Smooth muscle cell (in vitro differentiated cells): ENCODE measurements at regions not wholly inside any gene's neighbourhood (a gene's known extent, or its start where the extent isn't known, plus 50 kb on each side); places are given as distances from the start of the nearest gene placed in this dataset.
"Not testable (repeated sequence)": the region's sequence is repeated elsewhere in the genome, so short reads cannot be mapped to it uniquely, and the experiment has no call there.

Source experiments
- DNase-seq: peaks from one replicate; lab custom pipeline; 2025; ENCODE audit not compliant: unreplicated experiment; lab: John Stamatoyannopoulos, UW
- H2AFZ ChIP-seq: fragments of 200-600 bp; sonication (generic); 2 replicates; pipeline ENCODE4 v1.6.0; 2016; ENCODE audit warnings: antibody characterized with exemption, low read depth, mild to moderate bottlenecking
- H3F3A ChIP-seq: fragments of 200-600 bp; sonication (generic); 2 replicates; pipeline ENCODE4 v1.6.0; 2017; ENCODE audit warnings: antibody characterized with exemption, low read depth
- H3K27ac ChIP-seq: fragments of 200-600 bp; sonication (generic); 2 replicates; pipeline ENCODE4 v1.5.1; 2016; ENCODE audit warnings: low read depth, mild to moderate bottlenecking
- H3K27me3 ChIP-seq: fragments of 200-600 bp; sonication (generic); 2 replicates; pipeline ENCODE4 v1.6.1; 2016; ENCODE audit warnings: low read depth, mild to moderate bottlenecking
- H3K36me3 ChIP-seq: fragments of 200-600 bp; sonication (generic); 2 replicates; pipeline ENCODE4 v1.5.1; 2016; ENCODE audit warnings: low read depth
- H3K4me1 ChIP-seq: fragments of 200-600 bp; sonication (generic); 2 replicates; pipeline ENCODE4 v1.5.1; 2016; ENCODE audit warnings: low read depth
- H3K4me2 ChIP-seq: fragments of 200-600 bp; sonication (generic); 2 replicates; pipeline ENCODE4 v1.6.0; 2016; ENCODE audit warnings: mild to moderate bottlenecking
- H3K4me3 ChIP-seq: fragments of 200-600 bp; sonication (generic); 2 replicates; pipeline ENCODE4 v1.5.1; 2016; ENCODE audit warnings: mild to moderate bottlenecking
- H3K79me2 ChIP-seq: fragments of 200-600 bp; sonication (generic); 2 replicates; pipeline ENCODE4 v1.6.0; 2016; ENCODE audit warnings: low read depth, mild to moderate bottlenecking
- H3K9ac ChIP-seq: fragments of 200-600 bp; sonication (generic); 2 replicates; pipeline ENCODE4 v1.6.0; 2016; ENCODE audit warnings: low read depth
- H3K9me3 ChIP-seq: fragments of 200-600 bp; sonication (generic); replicated peaks from 2 replicates; pipeline ENCODE4 v1.5.1; 2016; ENCODE audit warnings: low read depth
- H4K20me1 ChIP-seq: fragments of 200-600 bp; sonication (generic); 2 replicates; pipeline ENCODE4 v1.6.0; 2016; ENCODE audit warnings: low read depth
- WGBS: methylation state at CpG from one replicate; pipeline ENCODE4 v1.1.7; 2016; ENCODE audit warnings: low lambda C conversion rate; 5-methylcytosine and 5-hydroxymethylcytosine counted together
- TF ChIP-seq, protein P1 (sequence below): fragments of 200-600 bp; sonication (generic); IDR thresholded peaks from 2 replicates; pipeline ENCODE4 v1.5.1; 2017; ENCODE audit warnings: borderline replicate concordance, mild to moderate bottlenecking, antibody characterized with exemption; ENCODE audit not compliant: insufficient read depth, poor library complexity, severe bottlenecking

DNA sequence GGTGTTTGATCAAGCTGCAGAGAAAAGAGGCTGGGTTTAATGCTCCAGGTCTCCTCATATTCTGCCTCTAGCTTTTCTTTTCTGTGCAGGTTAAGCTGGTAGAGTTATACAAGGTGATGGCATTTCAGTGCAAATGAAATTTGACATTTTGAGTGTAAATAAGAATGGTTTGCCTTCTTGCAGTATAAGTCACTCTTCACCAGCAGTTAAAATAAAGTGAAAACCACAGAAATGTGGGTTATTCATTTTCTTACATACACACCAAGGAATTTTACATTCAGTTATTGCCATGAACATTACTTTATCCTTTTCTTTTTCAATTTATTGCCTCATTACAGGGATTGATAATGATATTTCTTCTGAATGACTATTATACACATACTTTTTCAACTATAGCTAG is 337.5 kb upstream of the PCSK5 start:
- no peaks in the 10 kb centered on the region for H3K79me2 ChIP-seq
- TF ChIP-seq, protein P1, sequence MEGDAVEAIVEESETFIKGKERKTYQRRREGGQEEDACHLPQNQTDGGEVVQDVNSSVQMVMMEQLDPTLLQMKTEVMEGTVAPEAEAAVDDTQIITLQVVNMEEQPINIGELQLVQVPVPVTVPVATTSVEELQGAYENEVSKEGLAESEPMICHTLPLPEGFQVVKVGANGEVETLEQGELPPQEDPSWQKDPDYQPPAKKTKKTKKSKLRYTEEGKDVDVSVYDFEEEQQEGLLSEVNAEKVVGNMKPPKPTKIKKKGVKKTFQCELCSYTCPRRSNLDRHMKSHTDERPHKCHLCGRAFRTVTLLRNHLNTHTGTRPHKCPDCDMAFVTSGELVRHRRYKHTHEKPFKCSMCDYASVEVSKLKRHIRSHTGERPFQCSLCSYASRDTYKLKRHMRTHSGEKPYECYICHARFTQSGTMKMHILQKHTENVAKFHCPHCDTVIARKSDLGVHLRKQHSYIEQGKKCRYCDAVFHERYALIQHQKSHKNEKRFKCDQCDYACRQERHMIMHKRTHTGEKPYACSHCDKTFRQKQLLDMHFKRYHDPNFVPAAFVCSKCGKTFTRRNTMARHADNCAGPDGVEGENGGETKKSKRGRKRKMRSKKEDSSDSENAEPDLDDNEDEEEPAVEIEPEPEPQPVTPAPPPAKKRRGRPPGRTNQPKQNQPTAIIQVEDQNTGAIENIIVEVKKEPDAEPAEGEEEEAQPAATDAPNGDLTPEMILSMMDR: no peak
- no peak overlapping the region for H2AFZ ChIP-seq
- H3F3A ChIP-seq: no peaks in the 10 kb centered on the region
- H3K9ac ChIP-seq: no peak overlapping the region
- no peaks in the 10 kb centered on the region for H3K4me1 ChIP-seq
- no peaks in the 10 kb centered on the region for H3K36me3 ChIP-seq
- H3K9me3 ChIP-seq: no peaks in the 10 kb centered on the region
- H3K4me2 ChIP-seq: no peak overlapping the region
- H3K4me3 ChIP-seq: no peak overlapping the region
- no peak overlapping the region for H3K27ac ChIP-seq
- no peaks in the 10 kb centered on the region for H4K20me1 ChIP-seq
- no peak for DNase-seq
- H3K27me3 ChIP-seq: no peaks in the 10 kb centered on the region

DNA sequence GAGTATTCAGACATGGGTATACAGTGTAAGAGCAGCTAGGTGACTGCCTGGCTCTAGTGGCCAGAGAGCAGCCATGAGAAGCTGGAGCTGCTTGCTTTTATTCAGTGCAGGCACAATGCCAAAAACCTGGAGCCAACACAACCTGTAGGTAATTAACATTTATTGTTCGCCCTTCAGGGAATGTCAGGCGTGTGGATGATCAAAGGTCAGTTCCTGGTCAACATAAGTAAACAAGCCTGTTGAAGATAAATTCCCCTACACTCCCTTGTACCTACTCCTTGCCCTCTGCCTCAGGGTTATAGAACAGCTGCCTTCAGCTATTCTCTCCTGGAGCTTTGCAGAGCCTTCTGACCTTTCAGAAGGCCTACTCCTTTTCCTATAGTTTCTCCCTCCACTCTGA is 323.7 kb upstream of the PCSK5 start:
- not testable (repeated sequence) for DNase-seq, H4K20me1 ChIP-seq, H3K27ac ChIP-seq, H3K4me3 ChIP-seq, H3K9me3 ChIP-seq, H3K27me3 ChIP-seq, H3K9ac ChIP-seq, H3K79me2 ChIP-seq, H2AFZ ChIP-seq, H3K4me2 ChIP-seq, H3F3A ChIP-seq, H3K36me3 ChIP-seq
- H3K4me1 ChIP-seq: peaks cover 12% of the 10 kb centered on the region
- WGBS: 87% methylated on average over 2 of the region's 2 CpGs

DNA sequence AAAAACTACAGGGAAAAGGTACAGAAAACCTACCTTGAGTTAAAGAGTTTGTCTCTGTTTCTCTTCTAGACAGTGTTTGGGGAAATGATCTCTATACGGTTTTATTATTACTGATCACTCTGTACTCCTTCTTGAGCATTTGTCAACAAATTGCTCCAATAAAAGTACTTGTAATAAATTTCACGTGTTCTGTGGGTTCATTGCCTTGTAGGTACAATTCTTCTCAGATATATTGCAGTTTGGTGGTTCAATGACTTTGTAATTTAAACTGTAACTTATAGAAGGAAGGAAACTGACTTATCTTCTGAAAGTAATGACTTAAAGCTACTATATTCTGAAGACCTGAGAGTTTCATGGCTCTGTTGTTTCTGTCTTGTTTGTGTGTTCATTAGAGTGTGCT is 319.9 kb upstream of the PCSK5 start:
- no peaks in the 10 kb centered on the region for H3F3A ChIP-seq
- H3K4me3 ChIP-seq: no peak overlapping the region
- H3K27me3 ChIP-seq: no peaks in the 10 kb centered on the region
- no peaks in the 10 kb centered on the region for H3K79me2 ChIP-seq
- WGBS: 88% methylated on average over 2 of the region's 2 CpGs
- H3K4me1 ChIP-seq: peaks cover 12% of the 10 kb centered on the region
- no peak overlapping the region for H3K4me2 ChIP-seq
- TF ChIP-seq, protein P1: no peak
- H2AFZ ChIP-seq: no peak overlapping the region
- no peak for DNase-seq
- H4K20me1 ChIP-seq: no peaks in the 10 kb centered on the region
- H3K36me3 ChIP-seq: no peaks in the 10 kb centered on the region
- H3K9me3 ChIP-seq: no peaks in the 10 kb centered on the region
- H3K27ac ChIP-seq: no peak overlapping the region
- no peak overlapping the region for H3K9ac ChIP-seq

DNA sequence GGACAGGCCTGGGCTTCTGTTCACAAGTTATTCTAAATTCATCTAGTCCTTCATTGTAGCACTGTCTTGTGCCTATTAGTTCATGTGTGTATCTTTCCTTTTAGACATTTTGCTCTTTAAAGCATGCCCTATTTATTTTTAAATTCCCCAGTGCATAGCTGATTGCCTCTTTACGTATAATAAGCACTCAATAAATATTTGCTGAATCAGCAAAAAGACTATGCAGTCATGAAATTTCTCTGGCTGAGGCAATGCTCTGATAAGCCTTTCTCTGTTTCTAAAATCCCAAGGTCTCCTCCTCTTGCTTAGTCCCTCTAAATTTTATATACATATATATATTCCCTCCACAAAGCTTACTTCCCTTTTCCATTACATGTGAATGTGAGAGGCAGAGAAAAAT is 315.9 kb upstream of the PCSK5 start:
- no peak overlapping the region for H3K4me3 ChIP-seq
- H3K79me2 ChIP-seq: no peaks in the 10 kb centered on the region
- no peak overlapping the region for H2AFZ ChIP-seq
- H4K20me1 ChIP-seq: no peaks in the 10 kb centered on the region
- H3K27ac ChIP-seq: no peak overlapping the region
- H3K36me3 ChIP-seq: no peaks in the 10 kb centered on the region
- peaks cover 11% of the 10 kb centered on the region for H3K4me1 ChIP-seq
- no peak overlapping the region for H3K4me2 ChIP-seq
- DNase-seq: no peak
- H3K9ac ChIP-seq: no peak overlapping the region
- no peaks in the 10 kb centered on the region for H3F3A ChIP-seq
- H3K27me3 ChIP-seq: no peaks in the 10 kb centered on the region
- TF ChIP-seq, protein P1: no peak
- H3K9me3 ChIP-seq: no peaks in the 10 kb centered on the region
- WGBS: 92% methylated on average over 1 of the region's 1 CpG
